ENCODE measurements at regions not wholly inside any gene's neighbourhood (a gene's known extent, or its start where the extent isn't known, plus 50 kb on each side); places are given as distances from the start of the nearest gene placed in this dataset.
A peak's percentile ranks its signal among the peaks of the same experiment; 100 is the strongest.

DNA sequence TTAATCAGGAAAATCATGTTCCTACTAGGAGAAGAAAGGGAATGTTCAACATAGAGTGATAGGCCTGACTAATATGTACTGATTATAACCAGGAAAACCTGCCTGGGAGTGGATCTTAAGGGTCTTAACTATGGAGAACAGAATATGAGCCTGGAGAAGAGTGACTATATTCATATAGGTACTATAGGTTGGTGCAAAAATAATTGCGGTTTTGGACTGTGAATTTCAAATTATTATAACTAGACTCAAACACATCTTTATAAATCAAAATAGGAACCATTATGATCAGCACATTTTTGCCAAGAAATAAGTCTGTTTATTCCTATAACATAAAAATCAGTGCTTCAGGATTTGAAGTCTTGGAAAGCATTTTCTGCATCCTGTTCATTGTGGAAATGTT lies 189.8 kb upstream of the ADAMTS5 start:
- TF ChIP-seq, protein P1, sequence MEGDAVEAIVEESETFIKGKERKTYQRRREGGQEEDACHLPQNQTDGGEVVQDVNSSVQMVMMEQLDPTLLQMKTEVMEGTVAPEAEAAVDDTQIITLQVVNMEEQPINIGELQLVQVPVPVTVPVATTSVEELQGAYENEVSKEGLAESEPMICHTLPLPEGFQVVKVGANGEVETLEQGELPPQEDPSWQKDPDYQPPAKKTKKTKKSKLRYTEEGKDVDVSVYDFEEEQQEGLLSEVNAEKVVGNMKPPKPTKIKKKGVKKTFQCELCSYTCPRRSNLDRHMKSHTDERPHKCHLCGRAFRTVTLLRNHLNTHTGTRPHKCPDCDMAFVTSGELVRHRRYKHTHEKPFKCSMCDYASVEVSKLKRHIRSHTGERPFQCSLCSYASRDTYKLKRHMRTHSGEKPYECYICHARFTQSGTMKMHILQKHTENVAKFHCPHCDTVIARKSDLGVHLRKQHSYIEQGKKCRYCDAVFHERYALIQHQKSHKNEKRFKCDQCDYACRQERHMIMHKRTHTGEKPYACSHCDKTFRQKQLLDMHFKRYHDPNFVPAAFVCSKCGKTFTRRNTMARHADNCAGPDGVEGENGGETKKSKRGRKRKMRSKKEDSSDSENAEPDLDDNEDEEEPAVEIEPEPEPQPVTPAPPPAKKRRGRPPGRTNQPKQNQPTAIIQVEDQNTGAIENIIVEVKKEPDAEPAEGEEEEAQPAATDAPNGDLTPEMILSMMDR (IDR thresholded peaks at IDR 0.05; ENCODE audit: insufficient read depth, low read depth, low read length, missing control alignments): no peak
- no peak for DNase-seq (ENCODE audit: low read depth)
- H3K4me3 ChIP-seq (ENCODE audit: low read length): no peak overlapping the region

DNA sequence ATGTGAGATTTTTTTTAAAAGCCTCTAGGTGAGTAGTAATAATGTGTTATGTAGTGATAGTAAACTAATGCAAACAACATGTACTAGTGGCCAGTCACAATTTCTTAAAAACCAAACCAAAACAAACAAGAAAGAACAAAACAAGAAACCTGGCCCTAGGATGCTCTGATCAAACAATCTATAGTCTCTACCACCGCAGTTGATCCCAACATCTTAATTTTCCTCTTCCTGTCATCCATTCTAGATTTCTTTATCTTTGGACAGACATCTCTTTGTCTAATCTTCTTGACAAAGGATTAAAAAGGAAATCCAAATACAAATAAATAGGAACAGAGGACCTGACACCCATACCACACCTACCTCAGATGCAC lies 188.2 kb upstream of the ADAMTS5 start:
- H3K4me3 ChIP-seq (ENCODE audit: low read length): no peak overlapping the region
- DNase-seq (ENCODE audit: low read depth): no peak
- TF ChIP-seq, protein P1 (IDR thresholded peaks at IDR 0.05; ENCODE audit: insufficient read depth, low read depth, low read length, missing control alignments): no peak

DNA sequence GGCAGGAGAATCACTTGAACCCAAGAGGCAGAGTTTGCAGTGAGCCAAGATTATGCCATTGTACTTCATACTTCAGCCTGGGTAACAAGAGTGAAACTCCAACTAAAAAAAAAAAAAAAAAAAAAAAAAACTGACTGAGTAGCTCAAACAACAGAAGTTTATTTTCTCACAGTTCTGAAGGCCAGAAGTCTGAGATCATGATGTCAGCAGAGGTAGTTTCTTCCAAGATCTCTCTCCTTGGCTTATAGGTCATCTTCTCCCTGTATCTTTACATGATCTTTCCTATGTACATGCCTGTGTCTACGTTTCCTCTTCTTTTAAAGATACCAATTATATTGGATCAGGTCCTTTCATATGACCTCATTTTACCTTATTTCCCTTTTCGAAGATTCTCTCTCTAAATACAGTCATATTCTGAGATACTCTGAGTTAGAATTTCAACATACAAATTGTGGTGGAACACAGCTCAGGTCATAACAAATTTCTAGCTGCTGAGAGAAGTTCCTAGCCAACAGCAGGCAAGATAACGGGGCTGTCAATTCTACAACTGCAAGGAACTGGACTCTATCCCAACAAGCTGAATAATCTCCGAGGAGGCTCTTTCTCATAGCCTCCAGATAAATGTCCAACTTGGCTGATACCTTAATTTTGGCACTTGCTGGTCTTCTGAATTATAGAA lies 187.7 kb upstream of the ADAMTS5 start:
- H3K4me3 ChIP-seq (ENCODE audit: low read length): no peak overlapping the region
- no peak for DNase-seq (ENCODE audit: low read depth)
- TF ChIP-seq, protein P1 (IDR thresholded peaks at IDR 0.05; ENCODE audit: insufficient read depth, low read depth, low read length, missing control alignments): no peak

DNA sequence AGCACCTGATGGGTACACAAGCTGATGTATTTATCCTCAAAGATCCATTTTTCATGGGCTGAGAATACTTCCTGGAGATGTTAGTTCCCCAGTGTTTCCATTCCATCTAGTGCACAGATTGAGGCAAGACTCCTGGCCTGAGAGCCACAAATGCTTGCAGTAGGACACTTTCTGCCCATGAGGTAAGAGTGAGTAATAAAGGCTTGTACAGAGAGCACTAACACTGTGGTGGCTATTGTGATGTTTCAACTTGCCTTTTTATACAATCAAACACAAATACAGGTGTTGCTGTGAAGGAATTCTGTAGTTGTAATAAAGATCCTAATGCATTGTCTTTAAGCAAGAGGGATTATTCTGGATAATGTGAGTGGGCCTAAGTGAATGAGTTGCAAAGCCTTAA lies 186.1 kb upstream of the ADAMTS5 start:
- no peak overlapping the region for H3K4me3 ChIP-seq (ENCODE audit: low read length)
- peak; percentile 77 for DNase-seq (ENCODE audit: low read depth)
- TF ChIP-seq, protein P1 (IDR thresholded peaks at IDR 0.05; ENCODE audit: insufficient read depth, low read depth, low read length, missing control alignments): no peak

DNA sequence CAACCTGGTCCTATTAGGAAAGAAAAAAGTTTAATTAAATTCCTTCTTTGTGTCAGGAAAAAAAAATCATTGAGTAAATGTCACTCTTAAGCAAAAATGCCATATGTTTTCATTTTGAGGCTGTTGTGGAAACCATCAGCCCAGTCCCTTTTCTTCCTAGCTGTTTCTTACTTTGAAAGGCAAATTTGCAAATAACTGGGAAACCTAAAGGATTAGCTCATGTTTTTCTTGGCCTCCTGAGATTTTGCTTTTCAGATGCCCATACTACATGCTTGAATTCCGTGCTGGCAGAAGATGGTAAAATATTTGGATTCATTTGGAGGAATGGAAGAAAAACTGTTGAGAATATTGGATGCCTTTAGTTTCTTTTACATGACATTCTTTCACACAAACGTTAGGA lies 182.1 kb upstream of the ADAMTS5 start:
- TF ChIP-seq, protein P1 (IDR thresholded peaks at IDR 0.05; ENCODE audit: insufficient read depth, low read depth, low read length, missing control alignments): no peak
- no peak overlapping the region for H3K4me3 ChIP-seq (ENCODE audit: low read length)
- no peak for DNase-seq (ENCODE audit: low read depth)

DNA sequence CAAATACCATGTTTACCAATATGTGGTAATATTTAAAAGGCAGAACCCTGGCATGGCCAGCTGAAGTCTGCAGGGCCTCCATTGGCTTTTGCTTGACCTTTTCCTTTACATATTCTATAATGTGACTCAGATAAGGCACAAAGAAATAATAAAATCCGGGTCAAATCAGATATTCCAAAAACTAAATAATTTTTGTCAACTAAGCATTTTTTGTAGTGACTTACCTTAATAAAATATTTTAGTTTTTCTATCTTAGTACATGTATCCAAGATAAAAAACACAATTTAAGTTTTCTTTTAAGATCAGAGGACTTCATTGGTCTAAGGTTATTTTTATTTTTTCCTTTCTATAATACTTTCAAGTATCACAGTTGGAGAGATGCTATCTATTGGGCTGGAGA lies 179.4 kb upstream of the ADAMTS5 start:
- TF ChIP-seq, protein P1 (IDR thresholded peaks at IDR 0.05; ENCODE audit: insufficient read depth, low read depth, low read length, missing control alignments): no peak

DNA sequence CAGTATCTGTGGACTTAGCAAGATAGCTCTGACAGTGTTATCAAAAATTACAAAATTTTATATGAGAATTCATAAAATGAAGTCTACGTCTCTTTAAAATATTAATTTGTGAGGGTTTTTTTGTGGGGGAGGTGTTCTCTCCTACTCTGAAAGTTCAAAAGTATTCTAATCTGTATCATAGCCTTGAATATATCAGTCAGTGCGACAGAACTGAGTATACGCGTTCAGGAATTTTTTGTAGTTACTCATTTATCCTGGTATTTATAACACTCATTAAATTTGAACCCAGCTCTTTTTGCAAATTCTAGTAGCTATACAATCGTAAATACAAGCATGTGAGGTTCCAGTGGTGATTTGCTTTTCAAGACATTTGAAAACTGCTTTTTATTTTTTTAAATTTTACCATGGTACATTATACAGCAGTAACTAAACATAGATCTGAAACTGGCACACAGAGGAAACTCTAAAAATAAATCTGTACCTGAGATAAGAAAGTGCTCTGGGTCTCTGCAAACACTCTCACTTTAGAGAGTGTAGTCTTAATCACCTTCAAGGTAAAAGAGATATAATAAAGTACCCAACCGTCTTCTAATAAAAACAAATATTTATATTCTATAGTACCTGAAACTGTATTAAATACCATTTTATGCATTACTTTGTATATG lies 178.4 kb upstream of the ADAMTS5 start:
- TF ChIP-seq, protein P1 (IDR thresholded peaks at IDR 0.05; ENCODE audit: insufficient read depth, low read depth, low read length, missing control alignments): no peak
- no peak for DNase-seq (ENCODE audit: low read depth)
- H3K4me3 ChIP-seq (ENCODE audit: low read length): no peak overlapping the region

More for the DNA sequence above, 179.4 kb upstream of the ADAMTS5 start:
- no peak overlapping the region for H3K4me3 ChIP-seq (ENCODE audit: low read length)
- no peak for DNase-seq (ENCODE audit: low read depth)
